Posterior cingulate gyrus (tissue), 11 donors: ENCODE measurements at regions not wholly inside any gene's neighbourhood (a gene's known extent, or its start where the extent isn't known, plus 50 kb on each side); places are given as distances from the start of the nearest gene placed in this dataset.
"Not testable (repeated sequence)": the region's sequence is repeated elsewhere in the genome, so short reads cannot be mapped to it uniquely, and the experiment has no call there.

ENCODE experiments used
- DNase-seq, 10 donors: peaks; one replicate each; pipeline versions ENCODE4 v3.0.0 to v3.0.0-alpha.2; 2020 to 2021; ENCODE audit warnings: mixed read lengths in 3 of 10
- intact Hi-C: fragments of 100-400 bp; cut with DNase I; formaldehyde crosslinking; loops from one replicate; pipeline ENCODE4 v1.15.1; 2023

- intact Hi-C loops: no loop called here
- no peak for DNase-seq
Observed at GRCh38 chr18:70981400-70982140, 692.7 kb downstream of the SOCS6 start.

GRCh38 chr18:70973626-70974025 is 684.8 kb downstream of the SOCS6 start:
- intact Hi-C loops: no loop called here
- DNase-seq: no peak

GRCh38 chr18:70966419-70966818 is 677.6 kb downstream of the SOCS6 start:
- intact Hi-C loops: no loop called here

GRCh38 chr18:70961939-70962338 is 673.1 kb downstream of the SOCS6 start:
- intact Hi-C loops: no loop called here
- no peak for DNase-seq

More at GRCh38 chr18:70966419-70966818, 677.6 kb downstream of the SOCS6 start:
- no peak for DNase-seq

GRCh38 chr18:70956554-70956953 is 667.7 kb downstream of the SOCS6 start:
- DNase-seq: no peak
- intact Hi-C loops: no loop called here

- no peak for DNase-seq
- intact Hi-C loops: no loop called here
Observed at GRCh38 chr18:70936160-70936559, 647.3 kb downstream of the SOCS6 start.

- no peak for DNase-seq
- intact Hi-C loops: loop anchor here (2.0 kb wide), 1 partner anchor 1613 kb away; the partner anchor contains the start of gene CBLN2
Observed at GRCh38 chr18:70931942-70932814, 643.3 kb downstream of the SOCS6 start.

GRCh38 chr18:70920840-70921374 is 632.1 kb downstream of the SOCS6 start:
- intact Hi-C loops: no loop called here

GRCh38 chr18:70907673-70908072 is 618.8 kb downstream of the SOCS6 start:
- intact Hi-C loops: no loop called here
- no peak for DNase-seq

More at GRCh38 chr18:70920840-70921374, 632.1 kb downstream of the SOCS6 start:
- peak in 1 of 10 donors; percentile 65 for DNase-seq

- no peak for DNase-seq
- intact Hi-C loops: no loop called here
Observed at GRCh38 chr18:70892381-70892780, 603.5 kb downstream of the SOCS6 start.

- intact Hi-C loops: no loop called here
- no peak for DNase-seq
Observed at GRCh38 chr18:70870292-70870691, 581.4 kb downstream of the SOCS6 start.

- no peak for DNase-seq
- intact Hi-C loops: no loop called here
Observed at GRCh38 chr18:70848329-70848728, 559.5 kb downstream of the SOCS6 start.

- intact Hi-C loops: no loop called here
- DNase-seq: no peak
Observed at GRCh38 chr18:70840649-70841048, 551.8 kb downstream of the SOCS6 start.

GRCh38 chr18:70827632-70828031 is 538.8 kb downstream of the SOCS6 start:
- no peak for DNase-seq
- intact Hi-C loops: no loop called here

- DNase-seq: no peak
- intact Hi-C loops: no loop called here
Observed at GRCh38 chr18:70826571-70826970, 537.7 kb downstream of the SOCS6 start.

- DNase-seq: no peak
- intact Hi-C loops: no loop called here
Observed at GRCh38 chr18:70822691-70823090, 533.8 kb downstream of the SOCS6 start.

GRCh38 chr18:70822117-70822516 is 533.3 kb downstream of the SOCS6 start:
- DNase-seq: no peak
- intact Hi-C loops: no loop called here

- no peak for DNase-seq
- intact Hi-C loops: no loop called here
Observed at GRCh38 chr18:70808481-70809056, 519.7 kb downstream of the SOCS6 start.

- peak in 7 of 10 donors; percentile 12 to 72 (median 56) for DNase-seq
- intact Hi-C loops: loop anchor here (10.0 kb wide), 1 partner anchor 1763 kb away; the partner anchor contains the start of gene CBLN2
Observed at GRCh38 chr18:70781860-70782453, 493.1 kb downstream of the SOCS6 start.

GRCh38 chr18:70766254-70766653 is 477.4 kb downstream of the SOCS6 start:
- intact Hi-C loops, DNase-seq: not testable (repeated sequence)
